Right hindlimb (tissue), 1 donor: ENCODE measurements at regions not wholly inside any gene's neighbourhood (a gene's known extent, or its start where the extent isn't known, plus 50 kb on each side); places are given as distances from the start of the nearest gene placed in this dataset.
"Not testable (repeated sequence)": the region's sequence is repeated elsewhere in the genome, so short reads cannot be mapped to it uniquely, and the experiment has no call there.

ENCODE experiments used
- DNase-seq: peaks from one replicate; pipeline ENCODE4 v3.0.0-alpha.2; 2018

DNA sequence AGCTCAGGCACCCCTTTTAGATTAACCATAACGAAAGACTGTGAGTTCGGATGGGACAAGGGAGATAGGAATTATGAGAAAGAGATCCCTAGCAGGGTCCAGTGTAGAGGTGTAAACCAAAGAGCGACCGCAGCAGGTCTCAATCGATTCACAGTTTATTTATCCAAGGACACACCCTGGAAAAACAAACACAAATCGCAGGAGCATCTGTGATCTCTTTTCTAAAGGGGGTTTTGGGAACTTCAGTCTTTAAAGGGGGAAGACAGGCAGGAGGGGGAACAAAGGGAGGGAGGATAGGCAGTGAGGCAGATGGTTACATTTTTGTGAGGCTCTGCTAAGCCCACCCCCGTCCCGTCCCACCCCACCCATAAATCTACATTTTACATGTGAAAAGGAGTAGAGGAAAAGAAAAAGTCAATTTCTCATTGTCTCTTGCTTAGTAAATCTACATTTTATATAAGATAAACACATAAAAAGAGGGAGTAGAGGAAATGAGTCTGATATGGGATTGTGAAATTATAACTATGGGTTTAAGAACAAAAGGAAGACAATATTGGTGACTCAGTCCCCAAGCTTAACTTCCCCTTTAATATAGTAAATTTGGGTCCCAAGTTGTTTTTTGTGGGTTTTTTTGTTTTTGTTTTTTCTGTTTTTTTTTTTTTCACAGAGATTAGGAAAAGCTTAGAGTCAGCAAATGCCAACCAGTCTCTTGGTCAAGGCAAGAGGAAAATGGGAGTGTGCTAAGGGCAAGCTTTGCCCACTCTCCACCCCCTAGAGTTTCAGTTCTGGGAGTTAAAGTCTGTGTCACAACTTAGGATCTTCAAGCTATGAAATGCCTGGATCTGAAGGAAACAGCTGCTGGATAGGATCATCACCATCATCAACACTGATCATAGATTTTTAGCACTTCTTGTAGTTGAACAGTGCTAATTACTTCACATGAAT lies 160.9 kb upstream of the CDH5 start:
- DNase-seq = no peak

GRCh38 chr16:66204756-66205155 lies 161.7 kb upstream of the CDH5 start:
- DNase-seq = no peak

DNA sequence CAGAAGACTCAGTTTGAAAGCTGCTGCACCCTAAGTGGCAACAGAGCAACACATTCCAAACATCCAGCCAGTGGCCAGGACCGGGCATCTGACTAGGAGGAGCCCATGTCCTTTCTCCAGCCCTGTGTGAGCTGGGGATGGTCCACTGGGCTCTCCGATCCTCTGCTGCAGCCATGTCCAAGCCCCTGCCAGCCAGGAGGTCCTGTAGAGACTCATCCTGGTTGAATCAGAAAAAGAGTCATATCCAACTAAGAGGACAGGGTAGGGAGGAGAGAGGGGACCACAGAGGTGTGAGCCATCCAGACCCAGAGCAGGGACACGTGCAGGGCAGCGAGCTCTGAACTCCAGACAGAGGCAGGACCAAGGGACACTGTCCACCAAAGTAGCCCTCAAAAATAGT lies 163.0 kb upstream of the CDH5 start:
- no peak for DNase-seq

GRCh38 chr16:66199189-66199588 lies 167.3 kb upstream of the CDH5 start:
- DNase-seq = no peak

GRCh38 chr16:66198641-66199040 lies 167.8 kb upstream of the CDH5 start:
- DNase-seq = no peak

DNA sequence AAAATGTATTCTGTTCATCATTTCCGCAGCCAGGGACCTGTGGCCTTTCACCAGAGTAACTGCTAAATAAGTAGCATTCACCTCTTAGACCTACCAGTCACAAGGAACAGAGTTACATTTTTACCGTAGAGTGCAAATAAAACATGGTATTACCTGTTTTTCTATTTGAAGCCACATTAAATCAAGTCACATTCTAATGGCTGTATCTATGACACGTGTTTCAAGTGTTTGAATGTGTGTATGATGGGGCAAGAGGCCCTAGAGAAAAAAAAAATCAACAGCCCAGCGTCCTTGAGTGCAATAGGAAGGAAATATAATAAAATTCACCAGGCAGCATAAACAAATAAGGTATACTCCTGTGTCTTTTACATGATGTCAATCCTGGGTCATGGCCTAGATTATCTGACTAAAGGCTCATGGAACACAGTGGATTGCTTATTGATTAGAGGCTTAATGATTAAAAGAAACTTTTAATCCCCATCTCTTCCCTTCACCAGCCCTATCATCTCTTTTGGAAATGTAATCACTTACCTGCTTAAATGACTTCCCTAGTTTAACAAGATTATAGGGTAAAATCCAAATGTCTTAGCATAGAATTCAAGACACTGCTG lies 168.7 kb upstream of the CDH5 start:
- no peak for DNase-seq

- DNase-seq = no peak
Measured at GRCh38 chr16:66196770-66197169, 169.7 kb upstream of the CDH5 start.

- DNase-seq = no peak
Measured at GRCh38 chr16:66194866-66195265, 171.6 kb upstream of the CDH5 start.

GRCh38 chr16:66193543-66194229 lies 172.8 kb upstream of the CDH5 start:
- DNase-seq = no peak

GRCh38 chr16:66190411-66190810 lies 176.1 kb upstream of the CDH5 start:
- no peak for DNase-seq

GRCh38 chr16:66189951-66190350 lies 176.5 kb upstream of the CDH5 start:
- DNase-seq = no peak

GRCh38 chr16:66188917-66189725 lies 177.4 kb upstream of the CDH5 start:
- peak; percentile 72 for DNase-seq

GRCh38 chr16:66186251-66186785 lies 180.2 kb upstream of the CDH5 start:
- no peak for DNase-seq

DNA sequence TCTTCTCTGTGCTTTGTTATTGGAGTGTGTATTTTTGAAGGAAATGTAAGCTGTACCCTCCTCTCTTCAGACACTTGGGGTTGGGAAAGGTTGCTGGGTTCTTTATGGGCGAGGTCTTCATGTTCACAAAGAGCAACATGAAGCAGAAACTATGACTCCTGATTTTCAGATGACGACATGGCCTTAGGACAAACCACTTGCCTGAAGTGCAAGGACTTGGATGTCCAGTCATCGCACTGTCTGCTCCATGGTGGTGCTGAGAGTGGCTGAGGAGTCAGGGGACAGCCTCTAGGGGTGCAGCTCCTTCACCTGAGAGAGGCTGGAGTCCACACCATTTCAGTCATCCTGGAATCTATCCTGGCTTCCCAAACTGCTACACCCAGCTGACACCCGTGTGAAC lies 183.9 kb upstream of the CDH5 start:
- no peak for DNase-seq

GRCh38 chr16:66176731-66177130 lies 189.8 kb upstream of the CDH5 start:
- no peak for DNase-seq

GRCh38 chr16:66176111-66176510 lies 190.4 kb upstream of the CDH5 start:
- DNase-seq = no peak

DNA sequence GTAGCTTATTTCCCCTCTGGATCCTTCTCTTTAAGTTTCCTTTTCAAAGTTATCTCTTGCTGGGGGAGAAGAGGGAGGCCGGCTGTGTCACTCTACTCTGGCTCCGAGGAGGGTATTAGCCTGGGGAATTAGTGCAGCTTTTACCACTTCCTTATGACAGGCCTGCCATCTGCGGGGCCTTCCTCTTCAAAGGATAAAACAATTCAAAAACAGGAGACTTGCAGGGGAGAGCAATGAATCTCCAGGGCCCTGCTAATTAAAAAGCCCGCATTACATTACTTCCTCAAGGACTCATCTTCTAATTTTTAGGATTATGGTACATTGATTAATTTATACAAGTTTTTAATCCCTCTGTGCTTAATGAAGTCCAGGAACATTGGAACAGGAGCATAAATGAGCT lies 190.9 kb upstream of the CDH5 start:
- no peak for DNase-seq

GRCh38 chr16:66175058-66175457 lies 191.4 kb upstream of the CDH5 start:
- DNase-seq = no peak

GRCh38 chr16:66173796-66174195 lies 192.7 kb upstream of the CDH5 start:
- not testable (repeated sequence) for DNase-seq

DNA sequence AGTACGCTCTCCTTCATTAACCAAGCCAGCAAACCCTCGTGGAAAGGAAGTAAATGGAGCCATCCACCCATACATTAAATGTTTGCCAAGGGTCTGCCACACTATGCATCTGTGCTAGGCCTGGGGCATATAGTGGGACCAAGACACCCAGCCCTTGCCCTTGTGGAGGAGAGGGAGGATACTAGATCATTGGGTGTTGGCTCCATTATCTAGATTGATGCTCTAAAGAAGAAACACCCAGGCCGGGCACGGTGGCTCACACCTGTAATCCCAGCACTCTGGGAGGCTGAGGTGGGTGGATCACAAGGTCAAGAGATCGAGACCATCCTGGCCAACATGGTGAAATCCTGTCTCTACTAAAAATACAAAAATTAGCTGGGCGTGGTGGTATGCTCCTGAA lies 193.3 kb upstream of the CDH5 start:
- not testable (repeated sequence) for DNase-seq

GRCh38 chr16:66172463-66172862 lies 194.0 kb upstream of the CDH5 start:
- no peak for DNase-seq

GRCh38 chr16:66171578-66171977 lies 194.9 kb upstream of the CDH5 start:
- DNase-seq = no peak

DNA sequence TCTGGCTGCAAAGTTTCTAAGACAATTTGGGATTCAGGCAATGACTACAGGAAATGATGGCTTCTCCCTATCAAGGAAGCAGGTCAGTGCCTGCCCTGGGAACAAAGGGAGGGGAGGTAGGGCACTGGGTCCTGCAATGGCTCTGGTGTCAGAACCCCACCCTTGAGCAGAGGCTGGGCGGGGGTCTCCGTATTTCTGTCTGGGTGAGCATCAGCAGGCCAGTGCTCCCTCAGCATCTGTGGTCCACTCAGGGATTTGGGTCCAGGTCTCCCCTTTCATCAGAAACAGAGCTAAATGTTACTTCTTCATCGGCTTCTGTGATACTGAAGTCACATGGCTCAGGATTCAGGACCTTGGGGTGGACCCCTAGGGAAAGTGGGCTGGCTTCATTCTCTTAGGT lies 195.5 kb upstream of the CDH5 start:
- no peak for DNase-seq
